Aorta (tissue), 5 donors: ENCODE measurements at regions not wholly inside any gene's neighbourhood (a gene's known extent, or its start where the extent isn't known, plus 50 kb on each side); places are given as distances from the start of the nearest gene placed in this dataset.

Experiments used
- ATAC-seq: fragments of 200-7000 bp; cut with Tn5 transposase; one replicate; pipeline ENCODE4 v1.9.1; 2022; ENCODE audit warnings: moderate library complexity; ENCODE audit not compliant: low FRiP score
- DNase-seq, 2 donors: peaks; one replicate each; pipeline ENCODE4 v3.0.0-alpha.2; 2020
- H3K27ac ChIP-seq, 2 donors: one replicate each; pipeline ENCODE4 v1.5.1; 2013; ENCODE audit warnings: low read length in 2 of 2, mild to moderate bottlenecking in 2 of 2, moderate library complexity in 2 of 2, control low read depth in 1 of 2, inconsistent platforms in 1 of 2, low read depth in 1 of 2
- H3K27me3 ChIP-seq, 2 donors: one replicate each; pipeline ENCODE4 v1.6.1; 2013; ENCODE audit warnings: control low read depth in 1 of 2, low read length in 1 of 2, mild to moderate bottlenecking in 1 of 2, moderate library complexity in 1 of 2; ENCODE audit not compliant: insufficient read depth in 2 of 2, control insufficient read depth in 1 of 2
- H3K36me3 ChIP-seq, 2 donors: one replicate each; pipeline ENCODE4 v1.6.1; 2013; ENCODE audit warnings: control low read depth in 1 of 2, low read length in 1 of 2, mild to moderate bottlenecking in 1 of 2; ENCODE audit not compliant: insufficient read depth in 2 of 2, control insufficient read depth in 1 of 2
- H3K4me1 ChIP-seq, 2 donors: one replicate each; pipeline ENCODE4 v1.6.1; 2013; ENCODE audit warnings: low read length in 2 of 2, control low read depth in 1 of 2, mild to moderate bottlenecking in 1 of 2, moderate library complexity in 1 of 2; ENCODE audit not compliant: insufficient read depth in 2 of 2, control insufficient read depth in 1 of 2
- H3K4me3 ChIP-seq, 2 donors: one replicate each; pipeline ENCODE4 v1.5.1; 2013; ENCODE audit warnings: low read length in 2 of 2, control low read depth in 1 of 2, mild to moderate bottlenecking in 1 of 2
- H3K9me3 ChIP-seq: one replicate; pipeline ENCODE4 v1.6.1; 2013; ENCODE audit warnings: mild to moderate bottlenecking, low read length; ENCODE audit not compliant: control insufficient read depth
- WGBS, 2 donors: extraction: QIAGEN DNeasy Blood & Tissue Kit; methylation state at CpG; one replicate each; pipeline ENCODE4 v1.1.7; 2013; 5-methylcytosine and 5-hydroxymethylcytosine counted together
- intact Hi-C, 2 donors: fragments of 100-400 bp; cut with DNase I; formaldehyde crosslinking; loops; one replicate each; pipeline versions ENCODE4 v1.14.2 to v1.15.0; 2022
- donor health status: healthy with polysubstance abuse.
- donor health status: Bipolar disorder and iron deficiency.
- donor health status: DM: no; HTN: no; CAD: no.
- donor health status: DM: no; HTN: no; CAD: no.
- donor health status: DM: yes; HTN: yes; CAD: no.

DNA sequence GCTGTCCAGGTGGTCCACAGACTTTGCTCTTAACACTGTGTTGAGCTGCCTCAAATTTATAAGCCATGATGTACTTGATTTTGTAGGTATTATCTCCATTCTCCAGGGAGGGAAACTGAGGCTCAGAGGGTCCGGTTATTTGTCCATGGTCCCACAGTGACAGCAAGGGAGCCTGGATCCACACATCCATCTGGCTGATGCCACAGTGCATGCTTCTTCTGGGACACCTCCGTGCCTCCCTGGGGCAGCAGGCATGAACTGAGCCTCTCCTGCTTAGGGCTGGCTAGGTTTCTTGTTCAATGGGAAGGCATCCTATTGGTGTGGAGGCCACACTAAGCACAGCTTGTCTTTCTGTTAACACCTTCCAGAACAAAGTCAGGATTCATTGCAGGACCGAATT lies 317.3 kb downstream of the AJAP1 start:
- H3K27ac ChIP-seq = no peak overlapping the region
- H3K27me3 ChIP-seq = no peaks in the 10 kb centered on the region
- no peaks in the 10 kb centered on the region for H3K4me1 ChIP-seq
- no peak for DNase-seq
- no peak for ATAC-seq
- intact Hi-C loops = no loop called here
- no peaks in the 10 kb centered on the region for H3K9me3 ChIP-seq
- no peaks in the 10 kb centered on the region for H3K36me3 ChIP-seq
- H3K4me3 ChIP-seq = no peak overlapping the region
- WGBS, 2 donors = 85 to 90% methylated on average over 3 of the region's 3 CpGs

GRCh38 chr1:4970532-4970931 lies 316.1 kb downstream of the AJAP1 start:
- WGBS, 2 donors = 46 to 48% methylated on average over 3 of the region's 3 CpGs
- H3K9me3 ChIP-seq = no peaks in the 10 kb centered on the region
- DNase-seq = no peak

GRCh38 chr1:4969556-4970129 lies 315.2 kb downstream of the AJAP1 start:
- ATAC-seq = no peak
- WGBS, 2 donors = 83 to 89% methylated on average over 4 of the region's 4 CpGs
- Histone ChIP-seq H3K4me1 (no peaks in the 10 kb centered on the region), H3K27me3 (no peaks in the 10 kb centered on the region), H3K4me3 (no peak overlapping the region), H3K36me3 (no peaks in the 10 kb centered on the region), H3K27ac (no peak overlapping the region), H3K9me3 (no peaks in the 10 kb centered on the region)
- no peak for DNase-seq
- intact Hi-C loops = no loop called here

More at GRCh38 chr1:4970532-4970931, 316.1 kb downstream of the AJAP1 start:
- Histone ChIP-seq H3K4me3 (no peak overlapping the region), H3K27me3 (no peaks in the 10 kb centered on the region), H3K36me3 (no peaks in the 10 kb centered on the region), H3K27ac (no peak overlapping the region), H3K4me1 (no peaks in the 10 kb centered on the region)
- no peak for ATAC-seq
- intact Hi-C loops = no loop called here

- no peaks in the 10 kb centered on the region for H3K9me3 ChIP-seq
- no peak overlapping the region for H3K4me3 ChIP-seq
- intact Hi-C loops = no loop called here
- H3K36me3 ChIP-seq = no peaks in the 10 kb centered on the region
- ATAC-seq (no peak), DNase-seq (no peak)
- no peaks in the 10 kb centered on the region for H3K27me3 ChIP-seq
- H3K4me1 ChIP-seq = no peaks in the 10 kb centered on the region
- H3K27ac ChIP-seq = no peak overlapping the region
- WGBS, 2 donors = 25% methylated on average over 5 of the region's 5 CpGs
These were observed 311.1 kb downstream of the AJAP1 start for GRCh38 chr1:4965346-4966075.

- no peaks in the 10 kb centered on the region for H3K36me3 ChIP-seq
- DNase-seq (no peak), ATAC-seq (no peak)
- H3K4me3 ChIP-seq = no peak overlapping the region
- H3K9me3 ChIP-seq = no peaks in the 10 kb centered on the region
- H3K27me3 ChIP-seq = no peaks in the 10 kb centered on the region
- H3K4me1 ChIP-seq = no peaks in the 10 kb centered on the region
- no peak overlapping the region for H3K27ac ChIP-seq
- 67 to 72% methylated on average over 13 of the region's 13 CpGs for WGBS, 2 donors
- intact Hi-C loops = no loop called here
These were observed 310.4 kb downstream of the AJAP1 start for GRCh38 chr1:4964634-4965345.

- H3K4me1 ChIP-seq = no peaks in the 10 kb centered on the region
- H3K27me3 ChIP-seq = no peaks in the 10 kb centered on the region
- no peaks in the 10 kb centered on the region for H3K36me3 ChIP-seq
- ATAC-seq (no peak), DNase-seq (no peak)
- intact Hi-C loops = no loop called here
- no peak overlapping the region for H3K4me3 ChIP-seq
- 26 to 43% methylated on average over 8 of the region's 8 CpGs for WGBS, 2 donors
- no peaks in the 10 kb centered on the region for H3K9me3 ChIP-seq
- H3K27ac ChIP-seq = no peak overlapping the region
These were observed 308.8 kb downstream of the AJAP1 start for GRCh38 chr1:4963251-4963650.

- DNase-seq (no peak), ATAC-seq (no peak)
- no peak overlapping the region for H3K4me3 ChIP-seq
- H3K9me3 ChIP-seq = no peaks in the 10 kb centered on the region
- no peaks in the 10 kb centered on the region for H3K27me3 ChIP-seq
- H3K27ac ChIP-seq = no peak overlapping the region
- intact Hi-C loops = no loop called here
- WGBS, 2 donors = 55 to 71% methylated on average over 10 of the region's 10 CpGs
- H3K36me3 ChIP-seq = no peaks in the 10 kb centered on the region
- H3K4me1 ChIP-seq = no peaks in the 10 kb centered on the region
These were observed 308.4 kb downstream of the AJAP1 start for GRCh38 chr1:4962836-4963235.

- Histone ChIP-seq H3K9me3 (no peaks in the 10 kb centered on the region), H3K4me3 (no peak overlapping the region), H3K27me3 (no peaks in the 10 kb centered on the region), H3K36me3 (no peaks in the 10 kb centered on the region), H3K27ac (no peak overlapping the region), H3K4me1 (no peaks in the 10 kb centered on the region)
- no peak for ATAC-seq
- 78 to 80% methylated on average over 8 of the region's 8 CpGs for WGBS, 2 donors
- no peak for DNase-seq
- intact Hi-C loops = no loop called here
These were observed 307.7 kb downstream of the AJAP1 start for GRCh38 chr1:4961935-4962645.
